IMR-90 (cell line): ENCODE measurements at regions not wholly inside any gene's neighbourhood (a gene's known extent, or its start where the extent isn't known, plus 50 kb on each side); places are given as distances from the start of the nearest gene placed in this dataset.

ENCODE experiments used
- ATAC-seq: fragments of 200-7000 bp; cut with Tn5 transposase; 2 replicates; pipeline ENCODE4 v1.9.1; 2020; ENCODE audit warnings: low read depth, mild to moderate bottlenecking, moderate library complexity
- BruUV-seq: library from RNA; stranded (reverse); fragments of 400-500 nt; replicated peaks from 2 replicates; lab custom pipeline; 2021; lab: Mats Ljungman, UMichigan
- CTCF ChIA-PET: fragments of 300-600 bp; formaldehyde crosslinking; extraction: SDS; loops from one replicate; lab custom pipeline; 2021; ENCODE audit warnings: antibody characterized with exemption; lab: Yijun Ruan, JAX
- POLR2A ChIA-PET: fragments of 300-600 bp; sonication (Branson Sonifier 250); formaldehyde crosslinking; loops from one replicate; lab custom pipeline; 2022; ENCODE audit warnings: antibody characterized with exemption; ENCODE audit not compliant: unreplicated experiment; lab: Charles Lee
- DNase-seq: peaks from one replicate; pipeline ENCODE4 v3.0.0; 2013
- H2AFZ ChIP-seq: replicated peaks from 2 replicates; pipeline ENCODE3; 2013; ENCODE audit warnings: low read length, mild to moderate bottlenecking; ENCODE audit not compliant: poor library complexity
- H2AK5ac ChIP-seq: 2 replicates; pipeline ENCODE4 v1.6.1; 2013; ENCODE audit warnings: low read depth, low read length, inconsistent platforms
- H2AK9ac ChIP-seq: replicated peaks from 2 replicates; pipeline ENCODE3; 2013; ENCODE audit warnings: mild to moderate bottlenecking, low read depth, low read length, moderate library complexity; ENCODE audit not compliant: poor library complexity
- H2BK120ac ChIP-seq: 2 replicates; pipeline ENCODE4 v1.6.1; 2013; ENCODE audit warnings: low read depth, low read length, inconsistent platforms
- H2BK15ac ChIP-seq: 3 replicates; pipeline ENCODE4 v1.6.1; 2013; ENCODE audit warnings: low read depth, low read length, inconsistent platforms
- H2BK20ac ChIP-seq: 2 replicates; pipeline ENCODE4 v1.6.1; 2013; ENCODE audit warnings: low read depth, mild to moderate bottlenecking, inconsistent platforms, low read length, moderate library complexity
- H2BK5ac ChIP-seq: 2 replicates; pipeline ENCODE4 v1.6.1; 2013; ENCODE audit warnings: mild to moderate bottlenecking, low read depth, low read length, inconsistent platforms; ENCODE audit not compliant: poor library complexity, severe bottlenecking
- H3K14ac ChIP-seq: replicated peaks from 2 replicates; pipeline ENCODE4 v1.6.1; 2013; ENCODE audit warnings: low read depth, low read length, inconsistent platforms
- H3K18ac ChIP-seq: 2 replicates; pipeline ENCODE4 v1.6.1; 2013; ENCODE audit warnings: low read depth, low read length, control low read depth
- H3K23ac ChIP-seq: 2 replicates; pipeline ENCODE4 v1.6.1; 2013; ENCODE audit warnings: low read depth, low read length, inconsistent platforms
- H3K27ac ChIP-seq: 2 replicates; pipeline ENCODE4 v1.5.1; 2013; ENCODE audit warnings: mild to moderate bottlenecking, control low read depth, low read length; ENCODE audit not compliant: insufficient read depth
- H3K27me3 ChIP-seq: 2 replicates; pipeline ENCODE4 v1.6.1; 2013; ENCODE audit warnings: low read length; ENCODE audit not compliant: control insufficient read depth, insufficient read depth
- H3K36me3 ChIP-seq: 2 replicates; pipeline ENCODE4 v1.6.1; 2013; ENCODE audit warnings: low read length, mixed read lengths; ENCODE audit not compliant: control insufficient read depth, insufficient read depth
- H3K4ac ChIP-seq: 2 replicates; pipeline ENCODE4 v1.6.1; 2013; ENCODE audit warnings: low read depth, low read length, inconsistent platforms
- H3K4me1 ChIP-seq: 2 replicates; pipeline ENCODE4 v1.6.1; 2013; ENCODE audit warnings: low read length, mixed read lengths; ENCODE audit not compliant: control insufficient read depth, insufficient read depth
- H3K4me2 ChIP-seq: 2 replicates; pipeline ENCODE4 v1.6.1; 2013; ENCODE audit warnings: low read depth, mild to moderate bottlenecking, control low read depth, low read length, moderate library complexity
- H3K4me3 ChIP-seq: 2 replicates; pipeline ENCODE4 v1.5.1; 2013; ENCODE audit warnings: low read depth, mild to moderate bottlenecking, control low read depth, low read length, moderate library complexity; ENCODE audit not compliant: insufficient read depth
- H3K56ac ChIP-seq: 2 replicates; pipeline ENCODE4 v1.6.1; 2013; ENCODE audit warnings: low read length, inconsistent platforms; ENCODE audit not compliant: insufficient read depth; ENCODE audit errors: extremely low read depth
- H3K79me1 ChIP-seq, 2 experiments: 2 replicates each; pipeline ENCODE4 v1.6.1; 2013; ENCODE audit warnings: low read length in 2 of 2, inconsistent platforms in 1 of 2, low read depth in 1 of 2
- H3K9ac ChIP-seq: 2 replicates; pipeline ENCODE4 v1.6.1; 2013; ENCODE audit warnings: low read depth, low read length, control low read depth
- H3K9me1 ChIP-seq: 2 replicates; pipeline ENCODE4 v1.6.1; 2013; ENCODE audit warnings: low read length, inconsistent platforms; ENCODE audit not compliant: insufficient read depth
- H3K9me3 ChIP-seq: 2 replicates; pipeline ENCODE4 v1.6.1; 2013; ENCODE audit warnings: low read length; ENCODE audit not compliant: control insufficient read depth, insufficient read depth
- H4K20me1 ChIP-seq: 2 replicates; pipeline ENCODE4 v1.6.1; 2013; ENCODE audit warnings: low read length, inconsistent platforms; ENCODE audit not compliant: insufficient read depth
- H4K5ac ChIP-seq: 2 replicates; pipeline ENCODE4 v1.6.1; 2013; ENCODE audit warnings: mild to moderate bottlenecking, low read depth, low read length, control low read depth
- H4K8ac ChIP-seq, 2 experiments: 2 replicates each; pipeline ENCODE4 v1.6.1; 2013; ENCODE audit warnings: low read depth in 2 of 2, low read length in 2 of 2, control low read depth in 1 of 2, inconsistent platforms in 1 of 2
- H4K91ac ChIP-seq: 2 replicates; pipeline ENCODE4 v1.6.1; 2013; ENCODE audit warnings: low read depth, low read length, inconsistent platforms; ENCODE audit not compliant: insufficient read depth
- BHLHE40 ChIP-seq: fragments of 150-350 bp; IDR thresholded peaks from 2 replicates; pipeline ENCODE4 v1.6.1; 2016; ENCODE audit warnings: mild to moderate bottlenecking, low read depth, low read length
- CEBPB ChIP-seq: IDR thresholded peaks from 2 replicates; pipeline ENCODE4 v1.6.1; 2012; ENCODE audit warnings: low read depth, low read length, improper control_type of control experiment
- CHD1 ChIP-seq: IDR thresholded peaks from 2 replicates; pipeline ENCODE4 v1.6.1; 2012; ENCODE audit warnings: low read depth, low read length, improper control_type of control experiment
- FOS ChIP-seq: fragments of 150-350 bp; IDR thresholded peaks from 2 replicates; pipeline ENCODE4 v1.6.1; 2016; ENCODE audit warnings: low read depth, low read length
- MAFK ChIP-seq: IDR thresholded peaks from 2 replicates; pipeline ENCODE4 v1.6.1; 2012; ENCODE audit warnings: low read depth, low read length, improper control_type of control experiment
- MAZ ChIP-seq: IDR thresholded peaks from 2 replicates; pipeline ENCODE4 v1.6.1; 2012; ENCODE audit warnings: low read depth, mild to moderate bottlenecking, low read length, improper control_type of control experiment, moderate library complexity, borderline replicate concordance
- MXI1 ChIP-seq: IDR thresholded peaks from 2 replicates; pipeline ENCODE4 v1.6.1; 2012; ENCODE audit warnings: low read depth, mild to moderate bottlenecking, low read length, moderate library complexity, borderline replicate concordance
- NFE2L2 ChIP-seq: fragments of 150-350 bp; IDR thresholded peaks from 2 replicates; pipeline ENCODE4 v1.6.1; 2016; ENCODE audit warnings: low read depth, mild to moderate bottlenecking, low read length
- POLR2A ChIP-seq: IDR thresholded peaks from 2 replicates; pipeline ENCODE4 v1.6.1; 2012; ENCODE audit warnings: mild to moderate bottlenecking, low read depth, low read length
- RAD21 ChIP-seq: IDR thresholded peaks from 2 replicates; pipeline ENCODE4 v1.6.1; 2012; ENCODE audit warnings: low read length, improper control_type of control experiment
- RCOR1 ChIP-seq: IDR thresholded peaks from 2 replicates; pipeline ENCODE4 v1.6.1; 2012; ENCODE audit warnings: mild to moderate bottlenecking, low read length, improper control_type of control experiment; ENCODE audit not compliant: insufficient replicate concordance
- RFX5 ChIP-seq: IDR thresholded peaks from 2 replicates; pipeline ENCODE4 v1.8.0; 2012; ENCODE audit warnings: low read depth, mild to moderate bottlenecking, low read length, moderate library complexity
- SMC3 ChIP-seq: fragments of 150-350 bp; IDR thresholded peaks from 2 replicates; pipeline ENCODE4 v1.6.1; 2016; ENCODE audit warnings: low read depth, mild to moderate bottlenecking, antibody characterized with exemption, low read length, moderate library complexity
- WGBS, 2 experiments: methylation state at CpG; one replicate each; pipeline versions ENCODE4 v1.1.5 to v1.1.7; 2013; ENCODE audit warnings: missing lambda C conversion rate in 2 of 2; ENCODE audit not compliant: insufficient read length in 1 of 2; ENCODE audit errors: extremely low coverage in 2 of 2; 5-methylcytosine and 5-hydroxymethylcytosine counted together
- dilution Hi-C: fragments of 300-500 bp; cut with HindIII; formaldehyde crosslinking; loops from one replicate; pipeline ENCODE4 v1.14.3; 2018; ENCODE audit warnings: low sequenced_read_pairs; ENCODE audit not compliant: unreplicated experiment
- in situ Hi-C: fragments of 300-500 bp; cut with MboI; formaldehyde crosslinking; loops from 3 replicates; pipeline ENCODE4 v1.14.3; 2019; ENCODE audit warnings: low sequenced_read_pairs, inconsistent platforms, mixed read lengths
- intact Hi-C: fragments of 100-400 bp; cut with micrococcal nuclease; formaldehyde crosslinking; loops from 2 replicates; pipeline ENCODE4 v1.10.0; 2022
- TF ChIP-seq, protein P1 (sequence below): fragments of 150-350 bp; IDR thresholded peaks from 2 replicates; pipeline ENCODE4 v1.6.1; 2016; ENCODE audit warnings: low read depth, mild to moderate bottlenecking, low read length, moderate library complexity, borderline replicate concordance
- TF ChIP-seq, protein P2 (sequence below): conservative IDR thresholded peaks from 2 replicates; pipeline ENCODE4 v1.5.1; 2012; ENCODE audit warnings: mild to moderate bottlenecking, low read depth, low read length, improper control_type of control experiment
- TF ChIP-seq, protein P3 (sequence below): fragments of 150-350 bp; IDR thresholded peaks from 2 replicates; pipeline ENCODE4 v1.6.1; 2017; ENCODE audit warnings: mild to moderate bottlenecking, antibody characterized with exemption, low read length, low read depth

DNA sequence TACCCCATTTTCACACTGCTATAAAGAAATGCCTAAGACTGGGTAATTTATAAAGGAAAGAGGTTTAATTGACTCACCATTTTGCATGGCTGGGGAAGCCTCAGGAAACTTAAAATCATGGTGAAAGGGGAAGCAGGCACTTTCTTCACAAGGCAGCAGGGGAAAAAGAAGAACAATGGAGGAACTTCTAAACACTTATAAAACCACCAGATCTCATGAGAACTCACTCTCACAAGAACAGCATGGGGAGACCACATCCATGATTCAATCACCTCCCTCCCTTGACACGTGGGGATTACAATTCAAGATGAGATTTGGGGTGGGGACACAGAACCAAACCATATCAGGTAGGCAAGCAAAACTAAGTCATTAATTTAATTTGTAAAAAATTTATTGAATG is 343.2 kb downstream of the FRK start:
- Histone ChIP-seq H3K4me3 (no peak overlapping the region), H3K4me1 (no peaks in the 10 kb centered on the region), H2AK5ac (no peak overlapping the region), H3K56ac (no peak overlapping the region), H3K36me3 (no peaks in the 10 kb centered on the region), H3K9me3 (peaks cover 2% of the 10 kb centered on the region; the same call in 1 of the 2 replicates), H2BK20ac (no peak overlapping the region), H3K9ac (no peak overlapping the region), H3K23ac (no peak overlapping the region), H3K4me2 (no peak overlapping the region), H3K79me1 (no peaks in the 10 kb centered on the region), H3K14ac (no peak overlapping the region), H4K20me1 (no peaks in the 10 kb centered on the region), H3K4ac (no peak overlapping the region), H2BK120ac (no peak overlapping the region), H2AFZ (no peak overlapping the region), H3K27ac (no peak overlapping the region), H3K27me3 (no peaks in the 10 kb centered on the region), H4K5ac (no peak overlapping the region), H3K18ac (no peak overlapping the region), H2BK15ac (no peak overlapping the region), H2BK5ac (no peak overlapping the region), H2AK9ac (no peak overlapping the region), H4K8ac (no peak overlapping the region), H3K9me1 (no peaks in the 10 kb centered on the region), H4K91ac (no peak overlapping the region)
- DNase-seq: no peak
- in situ Hi-C loops (no loop called here), intact Hi-C loops (no loop called here), dilution Hi-C loops (no loop called here)
- ATAC-seq: no peak
- no TSS peak for BruUV-seq
- TF ChIP-seq, protein P1, sequence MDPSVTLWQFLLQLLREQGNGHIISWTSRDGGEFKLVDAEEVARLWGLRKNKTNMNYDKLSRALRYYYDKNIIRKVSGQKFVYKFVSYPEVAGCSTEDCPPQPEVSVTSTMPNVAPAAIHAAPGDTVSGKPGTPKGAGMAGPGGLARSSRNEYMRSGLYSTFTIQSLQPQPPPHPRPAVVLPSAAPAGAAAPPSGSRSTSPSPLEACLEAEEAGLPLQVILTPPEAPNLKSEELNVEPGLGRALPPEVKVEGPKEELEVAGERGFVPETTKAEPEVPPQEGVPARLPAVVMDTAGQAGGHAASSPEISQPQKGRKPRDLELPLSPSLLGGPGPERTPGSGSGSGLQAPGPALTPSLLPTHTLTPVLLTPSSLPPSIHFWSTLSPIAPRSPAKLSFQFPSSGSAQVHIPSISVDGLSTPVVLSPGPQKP: no peak
- TF ChIP-seq FOS (no peak), MAZ (no peak), BHLHE40 (no peak), RCOR1 (no peak), POLR2A (no peak), RFX5 (no peak), RAD21 (no peak), MAFK (no peak), CEBPB (no peak), MXI1 (no peak), SMC3 (no peak), CHD1 (no peak), NFE2L2 (no peak)
- TF ChIP-seq, protein P2, sequence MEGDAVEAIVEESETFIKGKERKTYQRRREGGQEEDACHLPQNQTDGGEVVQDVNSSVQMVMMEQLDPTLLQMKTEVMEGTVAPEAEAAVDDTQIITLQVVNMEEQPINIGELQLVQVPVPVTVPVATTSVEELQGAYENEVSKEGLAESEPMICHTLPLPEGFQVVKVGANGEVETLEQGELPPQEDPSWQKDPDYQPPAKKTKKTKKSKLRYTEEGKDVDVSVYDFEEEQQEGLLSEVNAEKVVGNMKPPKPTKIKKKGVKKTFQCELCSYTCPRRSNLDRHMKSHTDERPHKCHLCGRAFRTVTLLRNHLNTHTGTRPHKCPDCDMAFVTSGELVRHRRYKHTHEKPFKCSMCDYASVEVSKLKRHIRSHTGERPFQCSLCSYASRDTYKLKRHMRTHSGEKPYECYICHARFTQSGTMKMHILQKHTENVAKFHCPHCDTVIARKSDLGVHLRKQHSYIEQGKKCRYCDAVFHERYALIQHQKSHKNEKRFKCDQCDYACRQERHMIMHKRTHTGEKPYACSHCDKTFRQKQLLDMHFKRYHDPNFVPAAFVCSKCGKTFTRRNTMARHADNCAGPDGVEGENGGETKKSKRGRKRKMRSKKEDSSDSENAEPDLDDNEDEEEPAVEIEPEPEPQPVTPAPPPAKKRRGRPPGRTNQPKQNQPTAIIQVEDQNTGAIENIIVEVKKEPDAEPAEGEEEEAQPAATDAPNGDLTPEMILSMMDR: no peak
- TF ChIP-seq, protein P3, sequence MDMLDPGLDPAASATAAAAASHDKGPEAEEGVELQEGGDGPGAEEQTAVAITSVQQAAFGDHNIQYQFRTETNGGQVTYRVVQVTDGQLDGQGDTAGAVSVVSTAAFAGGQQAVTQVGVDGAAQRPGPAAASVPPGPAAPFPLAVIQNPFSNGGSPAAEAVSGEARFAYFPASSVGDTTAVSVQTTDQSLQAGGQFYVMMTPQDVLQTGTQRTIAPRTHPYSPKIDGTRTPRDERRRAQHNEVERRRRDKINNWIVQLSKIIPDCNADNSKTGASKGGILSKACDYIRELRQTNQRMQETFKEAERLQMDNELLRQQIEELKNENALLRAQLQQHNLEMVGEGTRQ: no peak
- ChIA-PET CTCF (no interaction called here), POLR2A (no interaction called here)
- no CpG with 5 or more reads among the region's 1 CpG for WGBS, 2 experiments
